CD4-positive, alpha-beta T cell treated with Interferon gamma for 1 hour (primary cell): ENCODE measurements at regions not wholly inside any gene's neighbourhood (a gene's known extent, or its start where the extent isn't known, plus 50 kb on each side); places are given as distances from the start of the nearest gene placed in this dataset.
"Not testable (repeated sequence)": the region's sequence is repeated elsewhere in the genome, so short reads cannot be mapped to it uniquely, and the experiment has no call there.

Experiments used
- DNase-seq: peaks from one replicate; pipeline ENCODE4 v3.0.0-alpha.2; 2020

GRCh38 chr10:6721964-6722615 is 142.0 kb upstream of the PRKCQ start:
- no peak for DNase-seq

- no peak for DNase-seq
Measured at GRCh38 chr10:6721480-6721879, 141.4 kb upstream of the PRKCQ start.

GRCh38 chr10:6719561-6719960 is 139.5 kb upstream of the PRKCQ start:
- DNase-seq, result no peak

- no peak for DNase-seq
Measured at GRCh38 chr10:6718550-6718949, 138.5 kb upstream of the PRKCQ start.

GRCh38 chr10:6716516-6716915 is 136.4 kb upstream of the PRKCQ start:
- no peak for DNase-seq

- no peak for DNase-seq
Measured at GRCh38 chr10:6713716-6714115, 133.6 kb upstream of the PRKCQ start.

GRCh38 chr10:6713120-6713519 is 133.0 kb upstream of the PRKCQ start:
- no peak for DNase-seq

- no peak for DNase-seq
Measured at GRCh38 chr10:6711881-6712280, 131.8 kb upstream of the PRKCQ start.

GRCh38 chr10:6711408-6711841 is 131.3 kb upstream of the PRKCQ start:
- no peak for DNase-seq

- DNase-seq, result no peak
Measured at GRCh38 chr10:6707352-6707751, 127.3 kb upstream of the PRKCQ start.

GRCh38 chr10:6706725-6707124 is 126.6 kb upstream of the PRKCQ start:
- DNase-seq, result no peak

- DNase-seq, result no peak
Measured at GRCh38 chr10:6704896-6705295, 124.8 kb upstream of the PRKCQ start.

GRCh38 chr10:6702833-6703232 is 122.8 kb upstream of the PRKCQ start:
- not testable (repeated sequence) for DNase-seq

- DNase-seq, result no peak
Measured at GRCh38 chr10:6702030-6702429, 122.0 kb upstream of the PRKCQ start.

GRCh38 chr10:6701289-6701688 is 121.2 kb upstream of the PRKCQ start:
- no peak for DNase-seq

- no peak for DNase-seq
Measured at GRCh38 chr10:6700066-6700465, 120.0 kb upstream of the PRKCQ start.

- no peak for DNase-seq
Measured at GRCh38 chr10:6699336-6699735, 119.3 kb upstream of the PRKCQ start.

- DNase-seq, result no peak
Measured at GRCh38 chr10:6695519-6695918, 115.4 kb upstream of the PRKCQ start.

- no peak for DNase-seq
Measured at GRCh38 chr10:6694447-6695140, 114.5 kb upstream of the PRKCQ start.

- DNase-seq, result no peak
Measured at GRCh38 chr10:6692856-6693255, 112.8 kb upstream of the PRKCQ start.

- DNase-seq, result no peak
Measured at GRCh38 chr10:6692103-6692502, 112.0 kb upstream of the PRKCQ start.

GRCh38 chr10:6689036-6689435 is 109.0 kb upstream of the PRKCQ start:
- DNase-seq, result no peak

GRCh38 chr10:6680735-6681134 is 100.7 kb upstream of the PRKCQ start:
- no peak for DNase-seq

GRCh38 chr10:6678956-6679355 is 98.9 kb upstream of the PRKCQ start:
- no peak for DNase-seq
